ENCODE measurements at regions not wholly inside any gene's neighbourhood (a gene's known extent, or its start where the extent isn't known, plus 50 kb on each side); places are given as distances from the start of the nearest gene placed in this dataset.

DNA sequence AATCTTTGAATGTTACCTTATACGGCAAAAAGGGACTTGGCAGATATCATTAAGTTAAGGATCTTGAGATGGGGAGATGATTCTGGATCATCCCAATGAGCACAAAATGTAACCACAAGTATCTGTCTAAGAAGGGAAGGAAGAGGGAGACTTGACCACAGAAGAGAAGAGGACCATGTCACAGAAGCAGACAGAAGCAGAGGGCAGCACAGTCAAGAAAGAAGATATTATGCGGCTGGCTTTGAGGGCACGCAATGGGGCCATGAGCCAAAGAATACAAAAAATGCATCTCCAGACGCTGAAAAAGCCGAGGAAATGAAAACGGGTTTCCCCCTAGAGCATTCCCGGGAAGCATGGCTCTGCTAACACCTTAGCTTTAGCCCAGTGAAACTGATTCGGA lies 225.3 kb downstream of the NR2F1-AS1 start:
- TF ChIP-seq, protein P1, sequence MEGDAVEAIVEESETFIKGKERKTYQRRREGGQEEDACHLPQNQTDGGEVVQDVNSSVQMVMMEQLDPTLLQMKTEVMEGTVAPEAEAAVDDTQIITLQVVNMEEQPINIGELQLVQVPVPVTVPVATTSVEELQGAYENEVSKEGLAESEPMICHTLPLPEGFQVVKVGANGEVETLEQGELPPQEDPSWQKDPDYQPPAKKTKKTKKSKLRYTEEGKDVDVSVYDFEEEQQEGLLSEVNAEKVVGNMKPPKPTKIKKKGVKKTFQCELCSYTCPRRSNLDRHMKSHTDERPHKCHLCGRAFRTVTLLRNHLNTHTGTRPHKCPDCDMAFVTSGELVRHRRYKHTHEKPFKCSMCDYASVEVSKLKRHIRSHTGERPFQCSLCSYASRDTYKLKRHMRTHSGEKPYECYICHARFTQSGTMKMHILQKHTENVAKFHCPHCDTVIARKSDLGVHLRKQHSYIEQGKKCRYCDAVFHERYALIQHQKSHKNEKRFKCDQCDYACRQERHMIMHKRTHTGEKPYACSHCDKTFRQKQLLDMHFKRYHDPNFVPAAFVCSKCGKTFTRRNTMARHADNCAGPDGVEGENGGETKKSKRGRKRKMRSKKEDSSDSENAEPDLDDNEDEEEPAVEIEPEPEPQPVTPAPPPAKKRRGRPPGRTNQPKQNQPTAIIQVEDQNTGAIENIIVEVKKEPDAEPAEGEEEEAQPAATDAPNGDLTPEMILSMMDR (IDR thresholded peaks at IDR 0.05) = no peak
- TF ChIP-seq EP300 (IDR thresholded peaks at IDR 0.05; ENCODE audit: low read depth) = no peak
